ENCODE measurements at regions not wholly inside any gene's neighbourhood (a gene's known extent, or its start where the extent isn't known, plus 50 kb on each side); places are given as distances from the start of the nearest gene placed in this dataset.

DNA sequence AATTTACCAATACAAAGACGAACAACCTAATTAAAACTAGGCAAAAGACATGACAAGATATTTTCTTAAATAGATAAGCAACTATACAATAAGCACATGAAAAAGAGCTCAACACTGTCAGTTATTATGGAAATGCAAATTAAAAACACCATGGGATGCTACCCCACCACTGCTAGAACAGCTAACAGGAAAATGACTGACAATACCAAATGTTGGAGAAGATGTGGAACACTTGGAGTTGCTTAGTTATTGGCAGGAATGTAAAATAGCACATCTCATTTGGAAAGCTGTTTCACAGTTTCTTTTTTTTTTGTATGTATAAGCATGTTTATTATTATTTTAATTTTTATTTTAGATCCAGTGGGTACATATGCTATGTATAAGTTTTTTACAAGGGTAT is 84.4 kb downstream of the CYRIA start:
- no peak overlapping the region for H2AK5ac ChIP-seq (ENCODE audit: low read depth, low read length)
- no peak overlapping the region for H3K18ac ChIP-seq (ENCODE audit: extremely low read depth, low read length)
- POLR2A ChIA-PET (ENCODE audit: partially characterized antibody): no interaction called here
- no peak overlapping the region for H2BK15ac ChIP-seq (ENCODE audit: low read length)
- H3K27ac ChIP-seq (ENCODE audit: low read depth, low read length): no peak overlapping the region
- H2BK120ac ChIP-seq (replicated peaks; ENCODE audit: low read depth, low read length): no peak overlapping the region
- H3K36me3 ChIP-seq (ENCODE audit: control insufficient read depth in 2 of 4, insufficient read depth in 4 of 4, low read length in 3 of 4): no peaks in the 10 kb centered on the region
- DNase-seq (ENCODE audit: low read depth in 1 of 2, low spot score in 2 of 2) (no peak), FAIRE-seq (no peak)
- no peak overlapping the region for H4K5ac ChIP-seq (ENCODE audit: insufficient read length, low read depth, low read length)
- no peak overlapping the region for H3K14ac ChIP-seq (ENCODE audit: insufficient read length)
- no peak overlapping the region for H3K4me3 ChIP-seq (ENCODE audit: extremely low read depth in 1 of 4, insufficient read depth in 2 of 4, low read depth in 3 of 4, low read length in 4 of 4)
- H4K91ac ChIP-seq (replicated peaks; ENCODE audit: insufficient read length, low read length): no peak overlapping the region
- H3K56ac ChIP-seq (replicated peaks; ENCODE audit: insufficient read length, low read depth, low read length): no peak overlapping the region
- no peak overlapping the region for H2AFZ ChIP-seq (ENCODE audit: low read length)
- H2BK12ac ChIP-seq (ENCODE audit: low read depth, low read length): no peak overlapping the region
- H3K23me2 ChIP-seq (ENCODE audit: low read depth, low read length): no peaks in the 10 kb centered on the region
- H4K20me1 ChIP-seq (replicated peaks in 1 of 2; ENCODE audit: control insufficient read depth in 1 of 2, insufficient read depth in 2 of 2, low read length in 2 of 2): no peaks in the 10 kb centered on the region
- H3K4ac ChIP-seq (replicated peaks; ENCODE audit: insufficient read length, low read depth, low read length): no peak overlapping the region
- no peak overlapping the region for H2BK20ac ChIP-seq (ENCODE audit: low read length)
- no peak overlapping the region for H3K23ac ChIP-seq (ENCODE audit: insufficient read length)
- no peak overlapping the region for H3K9ac ChIP-seq (replicated peaks in 1 of 4; ENCODE audit: extremely low read depth in 1 of 4, low read depth in 3 of 4, low read length in 3 of 4)
- no peaks in the 10 kb centered on the region for H3K4me1 ChIP-seq (replicated peaks in 1 of 4; ENCODE audit: control insufficient read depth in 3 of 4, insufficient read depth in 4 of 4, low read length in 3 of 4)
- no peak overlapping the region for H4K8ac ChIP-seq (ENCODE audit: extremely low read depth, insufficient read depth, low read length)
- CTCF ChIA-PET (ENCODE audit: partially characterized antibody): interaction anchor here (0.9 to 2.1 kb wide), 3 partner anchors 32 to 42 kb away, joined by 3 to 6 read pairs (median 5); no protein-coding TSS in a partner anchor
- no peaks in the 10 kb centered on the region for H3K9me3 ChIP-seq (ENCODE audit: insufficient read depth in 2 of 2, low read depth in 1 of 2, low read length in 1 of 2)
- WGBS, 2 experiments (ENCODE audit: extremely low coverage in 1 of 2, insufficient coverage in 1 of 2, insufficient read length in 1 of 2, insufficient replicate concordance in 2 of 2, low coverage in 1 of 2, low lambda C conversion rate in 2 of 2, missing lambda C conversion rate in 1 of 2): 95% methylated on average over 1 of the region's 1 CpG; no CpG with 5 or more reads in 1 of the 2 experiments
- TF ChIP-seq SP2 (IDR thresholded peaks at IDR 0.05; ENCODE audit: low read length) (no peak), CBX8 (IDR thresholded peaks at IDR 0.05; ENCODE audit: borderline replicate concordance, low read depth, low read length) (no peak), JUND (IDR thresholded peaks at IDR 0.05; ENCODE audit: low read length) (no peak), JUN (IDR thresholded peaks at IDR 0.05; ENCODE audit: low read depth, low read length) (no peak), CREB1 (IDR thresholded peaks at IDR 0.05) (no peak), KDM5A (IDR thresholded peaks at IDR 0.05; ENCODE audit: low read length) (no peak), POLR2AphosphoS5 (IDR thresholded peaks at IDR 0.05; ENCODE audit: low read depth, low read length) (no peak), SP1 (IDR thresholded peaks at IDR 0.05; ENCODE audit: low read depth, low read length) (no peak), NRF1 (IDR thresholded peaks at IDR 0.05; ENCODE audit: low read depth, low read length) (no peak), RNF2 (IDR thresholded peaks at IDR 0.05; ENCODE audit: borderline replicate concordance, low read depth, low read length, missing control alignments, poor library complexity, severe bottlenecking) (no peak)
- TF ChIP-seq, protein P1, sequence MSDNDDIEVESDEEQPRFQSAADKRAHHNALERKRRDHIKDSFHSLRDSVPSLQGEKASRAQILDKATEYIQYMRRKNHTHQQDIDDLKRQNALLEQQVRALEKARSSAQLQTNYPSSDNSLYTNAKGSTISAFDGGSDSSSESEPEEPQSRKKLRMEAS (IDR thresholded peaks at IDR 0.05): no peak
- no peaks in the 10 kb centered on the region for H3K79me2 ChIP-seq (ENCODE audit: control insufficient read depth in 1 of 2, insufficient read depth in 2 of 2, low read length in 2 of 2)
- H3K4me2 ChIP-seq (ENCODE audit: insufficient read depth in 1 of 2, low read depth in 2 of 2, low read length in 2 of 2): no peak overlapping the region
- no peaks in the 10 kb centered on the region for H3K79me1 ChIP-seq (ENCODE audit: low read depth, low read length)
- H3K27me3 ChIP-seq (replicated peaks in 1 of 4; ENCODE audit: control insufficient read depth in 3 of 4, extremely low read depth in 1 of 4, insufficient read depth in 3 of 4, low read length in 3 of 4): no peaks in the 10 kb centered on the region
- H2BK5ac ChIP-seq (ENCODE audit: low read depth, low read length): no peak overlapping the region

All from H1 (cell line).